IMR-90 (cell line): ENCODE measurements at regions not wholly inside any gene's neighbourhood (a gene's known extent, or its start where the extent isn't known, plus 50 kb on each side); places are given as distances from the start of the nearest gene placed in this dataset.

Experiments used
- ATAC-seq: fragments of 200-7000 bp; cut with Tn5 transposase; 2 replicates; pipeline ENCODE4 v1.9.1; 2020; ENCODE audit warnings: low read depth, mild to moderate bottlenecking, moderate library complexity
- BruUV-seq: library from RNA; stranded (reverse); fragments of 400-500 nt; replicated peaks from 2 replicates; lab custom pipeline; 2021; lab: Mats Ljungman, UMichigan
- CTCF ChIA-PET: fragments of 300-600 bp; formaldehyde crosslinking; extraction: SDS; loops from one replicate; lab custom pipeline; 2021; ENCODE audit warnings: antibody characterized with exemption; lab: Yijun Ruan, JAX
- POLR2A ChIA-PET: fragments of 300-600 bp; sonication (Branson Sonifier 250); formaldehyde crosslinking; loops from one replicate; lab custom pipeline; 2022; ENCODE audit warnings: antibody characterized with exemption; ENCODE audit not compliant: unreplicated experiment; lab: Charles Lee
- DNase-seq: peaks from one replicate; pipeline ENCODE4 v3.0.0; 2013
- H2AFZ ChIP-seq: replicated peaks from 2 replicates; pipeline ENCODE3; 2013; ENCODE audit warnings: low read length, mild to moderate bottlenecking; ENCODE audit not compliant: poor library complexity
- H2AK5ac ChIP-seq: 2 replicates; pipeline ENCODE4 v1.6.1; 2013; ENCODE audit warnings: low read depth, low read length, inconsistent platforms
- H2AK9ac ChIP-seq: replicated peaks from 2 replicates; pipeline ENCODE3; 2013; ENCODE audit warnings: mild to moderate bottlenecking, low read depth, low read length, moderate library complexity; ENCODE audit not compliant: poor library complexity
- H2BK120ac ChIP-seq: 2 replicates; pipeline ENCODE4 v1.6.1; 2013; ENCODE audit warnings: low read depth, low read length, inconsistent platforms
- H2BK15ac ChIP-seq: 3 replicates; pipeline ENCODE4 v1.6.1; 2013; ENCODE audit warnings: low read depth, low read length, inconsistent platforms
- H2BK20ac ChIP-seq: 2 replicates; pipeline ENCODE4 v1.6.1; 2013; ENCODE audit warnings: low read depth, mild to moderate bottlenecking, inconsistent platforms, low read length, moderate library complexity
- H2BK5ac ChIP-seq: 2 replicates; pipeline ENCODE4 v1.6.1; 2013; ENCODE audit warnings: mild to moderate bottlenecking, low read depth, low read length, inconsistent platforms; ENCODE audit not compliant: poor library complexity, severe bottlenecking
- H3K14ac ChIP-seq: replicated peaks from 2 replicates; pipeline ENCODE4 v1.6.1; 2013; ENCODE audit warnings: low read depth, low read length, inconsistent platforms
- H3K18ac ChIP-seq: 2 replicates; pipeline ENCODE4 v1.6.1; 2013; ENCODE audit warnings: low read depth, low read length, control low read depth
- H3K23ac ChIP-seq: 2 replicates; pipeline ENCODE4 v1.6.1; 2013; ENCODE audit warnings: low read depth, low read length, inconsistent platforms
- H3K27ac ChIP-seq: 2 replicates; pipeline ENCODE4 v1.5.1; 2013; ENCODE audit warnings: mild to moderate bottlenecking, control low read depth, low read length; ENCODE audit not compliant: insufficient read depth
- H3K27me3 ChIP-seq: 2 replicates; pipeline ENCODE4 v1.6.1; 2013; ENCODE audit warnings: low read length; ENCODE audit not compliant: control insufficient read depth, insufficient read depth
- H3K36me3 ChIP-seq: 2 replicates; pipeline ENCODE4 v1.6.1; 2013; ENCODE audit warnings: low read length, mixed read lengths; ENCODE audit not compliant: control insufficient read depth, insufficient read depth
- H3K4ac ChIP-seq: 2 replicates; pipeline ENCODE4 v1.6.1; 2013; ENCODE audit warnings: low read depth, low read length, inconsistent platforms
- H3K4me1 ChIP-seq: 2 replicates; pipeline ENCODE4 v1.6.1; 2013; ENCODE audit warnings: low read length, mixed read lengths; ENCODE audit not compliant: control insufficient read depth, insufficient read depth
- H3K4me2 ChIP-seq: 2 replicates; pipeline ENCODE4 v1.6.1; 2013; ENCODE audit warnings: low read depth, mild to moderate bottlenecking, control low read depth, low read length, moderate library complexity
- H3K4me3 ChIP-seq: 2 replicates; pipeline ENCODE4 v1.5.1; 2013; ENCODE audit warnings: low read depth, mild to moderate bottlenecking, control low read depth, low read length, moderate library complexity; ENCODE audit not compliant: insufficient read depth
- H3K56ac ChIP-seq: 2 replicates; pipeline ENCODE4 v1.6.1; 2013; ENCODE audit warnings: low read length, inconsistent platforms; ENCODE audit not compliant: insufficient read depth; ENCODE audit errors: extremely low read depth
- H3K79me1 ChIP-seq, 2 experiments: 2 replicates each; pipeline ENCODE4 v1.6.1; 2013; ENCODE audit warnings: low read length in 2 of 2, inconsistent platforms in 1 of 2, low read depth in 1 of 2
- H3K9ac ChIP-seq: 2 replicates; pipeline ENCODE4 v1.6.1; 2013; ENCODE audit warnings: low read depth, low read length, control low read depth
- H3K9me1 ChIP-seq: 2 replicates; pipeline ENCODE4 v1.6.1; 2013; ENCODE audit warnings: low read length, inconsistent platforms; ENCODE audit not compliant: insufficient read depth
- H3K9me3 ChIP-seq: 2 replicates; pipeline ENCODE4 v1.6.1; 2013; ENCODE audit warnings: low read length; ENCODE audit not compliant: control insufficient read depth, insufficient read depth
- H4K20me1 ChIP-seq: 2 replicates; pipeline ENCODE4 v1.6.1; 2013; ENCODE audit warnings: low read length, inconsistent platforms; ENCODE audit not compliant: insufficient read depth
- H4K5ac ChIP-seq: 2 replicates; pipeline ENCODE4 v1.6.1; 2013; ENCODE audit warnings: mild to moderate bottlenecking, low read depth, low read length, control low read depth
- H4K8ac ChIP-seq, 2 experiments: 2 replicates each; pipeline ENCODE4 v1.6.1; 2013; ENCODE audit warnings: low read depth in 2 of 2, low read length in 2 of 2, control low read depth in 1 of 2, inconsistent platforms in 1 of 2
- H4K91ac ChIP-seq: 2 replicates; pipeline ENCODE4 v1.6.1; 2013; ENCODE audit warnings: low read depth, low read length, inconsistent platforms; ENCODE audit not compliant: insufficient read depth
- BHLHE40 ChIP-seq: fragments of 150-350 bp; IDR thresholded peaks from 2 replicates; pipeline ENCODE4 v1.6.1; 2016; ENCODE audit warnings: mild to moderate bottlenecking, low read depth, low read length
- CEBPB ChIP-seq: IDR thresholded peaks from 2 replicates; pipeline ENCODE4 v1.6.1; 2012; ENCODE audit warnings: low read depth, low read length, improper control_type of control experiment
- CHD1 ChIP-seq: IDR thresholded peaks from 2 replicates; pipeline ENCODE4 v1.6.1; 2012; ENCODE audit warnings: low read depth, low read length, improper control_type of control experiment
- CTCF ChIP-seq: conservative IDR thresholded peaks from 2 replicates; pipeline ENCODE4 v1.5.1; 2012; ENCODE audit warnings: mild to moderate bottlenecking, low read depth, low read length, improper control_type of control experiment
- FOS ChIP-seq: fragments of 150-350 bp; IDR thresholded peaks from 2 replicates; pipeline ENCODE4 v1.6.1; 2016; ENCODE audit warnings: low read depth, low read length
- MAFK ChIP-seq: IDR thresholded peaks from 2 replicates; pipeline ENCODE4 v1.6.1; 2012; ENCODE audit warnings: low read depth, low read length, improper control_type of control experiment
- MAZ ChIP-seq: IDR thresholded peaks from 2 replicates; pipeline ENCODE4 v1.6.1; 2012; ENCODE audit warnings: low read depth, mild to moderate bottlenecking, low read length, improper control_type of control experiment, moderate library complexity, borderline replicate concordance
- MXI1 ChIP-seq: IDR thresholded peaks from 2 replicates; pipeline ENCODE4 v1.6.1; 2012; ENCODE audit warnings: low read depth, mild to moderate bottlenecking, low read length, moderate library complexity, borderline replicate concordance
- NFE2L2 ChIP-seq: fragments of 150-350 bp; IDR thresholded peaks from 2 replicates; pipeline ENCODE4 v1.6.1; 2016; ENCODE audit warnings: low read depth, mild to moderate bottlenecking, low read length
- POLR2A ChIP-seq: IDR thresholded peaks from 2 replicates; pipeline ENCODE4 v1.6.1; 2012; ENCODE audit warnings: mild to moderate bottlenecking, low read depth, low read length
- RAD21 ChIP-seq: IDR thresholded peaks from 2 replicates; pipeline ENCODE4 v1.6.1; 2012; ENCODE audit warnings: low read length, improper control_type of control experiment
- RCOR1 ChIP-seq: IDR thresholded peaks from 2 replicates; pipeline ENCODE4 v1.6.1; 2012; ENCODE audit warnings: mild to moderate bottlenecking, low read length, improper control_type of control experiment; ENCODE audit not compliant: insufficient replicate concordance
- RFX5 ChIP-seq: IDR thresholded peaks from 2 replicates; pipeline ENCODE4 v1.8.0; 2012; ENCODE audit warnings: low read depth, mild to moderate bottlenecking, low read length, moderate library complexity
- SMC3 ChIP-seq: fragments of 150-350 bp; IDR thresholded peaks from 2 replicates; pipeline ENCODE4 v1.6.1; 2016; ENCODE audit warnings: low read depth, mild to moderate bottlenecking, antibody characterized with exemption, low read length, moderate library complexity
- WGBS, 2 experiments: methylation state at CpG; one replicate each; pipeline versions ENCODE4 v1.1.5 to v1.1.7; 2013; ENCODE audit warnings: missing lambda C conversion rate in 2 of 2; ENCODE audit not compliant: insufficient read length in 1 of 2; ENCODE audit errors: extremely low coverage in 2 of 2; 5-methylcytosine and 5-hydroxymethylcytosine counted together
- dilution Hi-C: fragments of 300-500 bp; cut with HindIII; formaldehyde crosslinking; loops from one replicate; pipeline ENCODE4 v1.14.3; 2018; ENCODE audit warnings: low sequenced_read_pairs; ENCODE audit not compliant: unreplicated experiment
- in situ Hi-C: fragments of 300-500 bp; cut with MboI; formaldehyde crosslinking; loops from 3 replicates; pipeline ENCODE4 v1.14.3; 2019; ENCODE audit warnings: low sequenced_read_pairs, inconsistent platforms, mixed read lengths
- intact Hi-C: fragments of 100-400 bp; cut with micrococcal nuclease; formaldehyde crosslinking; loops from 2 replicates; pipeline ENCODE4 v1.10.0; 2022
- TF ChIP-seq, protein P1 (sequence below): fragments of 150-350 bp; IDR thresholded peaks from 2 replicates; pipeline ENCODE4 v1.6.1; 2016; ENCODE audit warnings: low read depth, mild to moderate bottlenecking, low read length, moderate library complexity, borderline replicate concordance
- TF ChIP-seq, protein P2 (sequence below): fragments of 150-350 bp; IDR thresholded peaks from 2 replicates; pipeline ENCODE4 v1.6.1; 2017; ENCODE audit warnings: mild to moderate bottlenecking, antibody characterized with exemption, low read length, low read depth

DNA sequence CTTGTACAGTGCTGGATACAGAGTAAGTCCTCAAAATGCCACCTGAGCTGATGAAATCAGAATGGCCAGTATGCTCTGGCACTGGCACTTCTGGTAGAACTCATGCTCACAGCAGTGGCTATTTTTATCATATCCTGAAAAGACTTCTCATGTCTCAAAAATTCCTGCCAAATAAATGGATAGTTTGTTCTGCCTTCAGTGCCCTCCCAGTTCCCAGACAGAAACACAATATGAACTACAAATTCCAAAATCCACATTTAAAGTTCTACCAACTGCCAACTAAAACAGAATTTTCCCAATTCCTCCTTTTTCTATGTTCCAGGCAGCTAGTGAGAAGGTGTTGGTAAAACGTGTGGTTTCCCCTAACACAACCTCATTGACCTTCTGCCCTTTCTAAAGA is 51.4 kb upstream of the RGS1 start:
- ATAC-seq: no peak
- Histone ChIP-seq H4K8ac (no peak overlapping the region), H2AFZ (no peak overlapping the region), H3K27me3 (no peaks in the 10 kb centered on the region), H2AK5ac (no peak overlapping the region), H3K18ac (peak overlapping the region; percentile 78; the same call in 1 of the 2 replicates), H3K9ac (no peak overlapping the region), H2BK5ac (peak overlapping the region; percentile 13), H3K4me1 (peaks cover 4% of the 10 kb centered on the region; the same call in 1 of the 2 replicates), H3K36me3 (no peaks in the 10 kb centered on the region), H3K9me3 (no peaks in the 10 kb centered on the region), H3K9me1 (no peaks in the 10 kb centered on the region), H2AK9ac (no peak overlapping the region), H3K4me3 (no peak overlapping the region), H3K4ac (no peak overlapping the region), H4K5ac (no peak overlapping the region; the same call in 1 of the 2 replicates), H4K20me1 (no peaks in the 10 kb centered on the region), H3K27ac (no peak overlapping the region), H3K79me1 (no peaks in the 10 kb centered on the region), H4K91ac (no peak overlapping the region), H3K23ac (no peak overlapping the region), H2BK15ac (no peak overlapping the region), H2BK20ac (no peak overlapping the region), H3K4me2 (peak overlapping the region; percentile 62; the same call in 1 of the 2 replicates), H3K56ac (no peak overlapping the region), H2BK120ac (no peak overlapping the region; the same call in 1 of the 2 replicates), H3K14ac (0 out of 2 replicates have a peak overlapping the region, but pooled peaks have one; percentile 7)
- WGBS, 2 experiments: no CpG with 5 or more reads among the region's 1 CpG
- POLR2A ChIA-PET: no interaction called here
- DNase-seq: peak; percentile 34
- intact Hi-C loops (no loop called here), dilution Hi-C loops (no loop called here), in situ Hi-C loops (no loop called here)
- TF ChIP-seq FOS (no peak), NFE2L2 (no peak), RCOR1 (no peak), BHLHE40 (no peak), POLR2A (no peak), SMC3 (no peak), RAD21 (no peak), MAZ (no peak), MAFK (no peak), CHD1 (no peak), RFX5 (no peak), CTCF (no peak), MXI1 (no peak), CEBPB (no peak)
- TF ChIP-seq, protein P1, sequence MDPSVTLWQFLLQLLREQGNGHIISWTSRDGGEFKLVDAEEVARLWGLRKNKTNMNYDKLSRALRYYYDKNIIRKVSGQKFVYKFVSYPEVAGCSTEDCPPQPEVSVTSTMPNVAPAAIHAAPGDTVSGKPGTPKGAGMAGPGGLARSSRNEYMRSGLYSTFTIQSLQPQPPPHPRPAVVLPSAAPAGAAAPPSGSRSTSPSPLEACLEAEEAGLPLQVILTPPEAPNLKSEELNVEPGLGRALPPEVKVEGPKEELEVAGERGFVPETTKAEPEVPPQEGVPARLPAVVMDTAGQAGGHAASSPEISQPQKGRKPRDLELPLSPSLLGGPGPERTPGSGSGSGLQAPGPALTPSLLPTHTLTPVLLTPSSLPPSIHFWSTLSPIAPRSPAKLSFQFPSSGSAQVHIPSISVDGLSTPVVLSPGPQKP: no peak
- TF ChIP-seq, protein P2, sequence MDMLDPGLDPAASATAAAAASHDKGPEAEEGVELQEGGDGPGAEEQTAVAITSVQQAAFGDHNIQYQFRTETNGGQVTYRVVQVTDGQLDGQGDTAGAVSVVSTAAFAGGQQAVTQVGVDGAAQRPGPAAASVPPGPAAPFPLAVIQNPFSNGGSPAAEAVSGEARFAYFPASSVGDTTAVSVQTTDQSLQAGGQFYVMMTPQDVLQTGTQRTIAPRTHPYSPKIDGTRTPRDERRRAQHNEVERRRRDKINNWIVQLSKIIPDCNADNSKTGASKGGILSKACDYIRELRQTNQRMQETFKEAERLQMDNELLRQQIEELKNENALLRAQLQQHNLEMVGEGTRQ: no peak
- CTCF ChIA-PET: no interaction called here
- no TSS peak for BruUV-seq
